ENCODE measurements at regions not wholly inside any gene's neighbourhood (a gene's known extent, or its start where the extent isn't known, plus 50 kb on each side); places are given as distances from the start of the nearest gene placed in this dataset.

DNA sequence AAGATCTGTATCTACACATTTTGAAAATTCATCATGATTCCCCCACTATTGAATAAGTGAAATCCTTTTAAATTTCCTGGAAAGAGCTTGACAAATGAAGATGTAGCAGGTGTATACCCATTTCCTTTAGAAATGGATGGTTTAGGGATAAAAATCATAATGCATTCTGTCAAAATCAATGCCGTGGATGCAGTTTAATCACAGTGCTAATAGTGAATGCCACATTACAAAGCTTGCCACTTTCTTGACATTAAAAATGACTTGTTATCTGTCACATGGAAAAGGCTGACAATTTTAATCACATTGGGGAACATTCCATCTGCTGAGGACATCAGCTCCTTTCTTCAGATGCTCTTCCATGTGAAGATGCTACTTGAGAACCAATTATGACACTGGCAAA is 229.6 kb downstream of the GPAM start:
- no peak overlapping the region for H3K4me3 ChIP-seq
- no peak overlapping the region for H3K27ac ChIP-seq
- no peaks in the 10 kb centered on the region for H3K4me1 ChIP-seq (ENCODE audit: low read depth)
- no peaks in the 10 kb centered on the region for H3K9me3 ChIP-seq (ENCODE audit: low read depth)
- no peaks in the 10 kb centered on the region for H3K36me3 ChIP-seq
- H3K27me3 ChIP-seq, result no peaks in the 10 kb centered on the region
- DNase-seq (ENCODE audit: low read depth in 1 of 2, low spot score in 1 of 2), result no peak
- TF ChIP-seq, protein P1, sequence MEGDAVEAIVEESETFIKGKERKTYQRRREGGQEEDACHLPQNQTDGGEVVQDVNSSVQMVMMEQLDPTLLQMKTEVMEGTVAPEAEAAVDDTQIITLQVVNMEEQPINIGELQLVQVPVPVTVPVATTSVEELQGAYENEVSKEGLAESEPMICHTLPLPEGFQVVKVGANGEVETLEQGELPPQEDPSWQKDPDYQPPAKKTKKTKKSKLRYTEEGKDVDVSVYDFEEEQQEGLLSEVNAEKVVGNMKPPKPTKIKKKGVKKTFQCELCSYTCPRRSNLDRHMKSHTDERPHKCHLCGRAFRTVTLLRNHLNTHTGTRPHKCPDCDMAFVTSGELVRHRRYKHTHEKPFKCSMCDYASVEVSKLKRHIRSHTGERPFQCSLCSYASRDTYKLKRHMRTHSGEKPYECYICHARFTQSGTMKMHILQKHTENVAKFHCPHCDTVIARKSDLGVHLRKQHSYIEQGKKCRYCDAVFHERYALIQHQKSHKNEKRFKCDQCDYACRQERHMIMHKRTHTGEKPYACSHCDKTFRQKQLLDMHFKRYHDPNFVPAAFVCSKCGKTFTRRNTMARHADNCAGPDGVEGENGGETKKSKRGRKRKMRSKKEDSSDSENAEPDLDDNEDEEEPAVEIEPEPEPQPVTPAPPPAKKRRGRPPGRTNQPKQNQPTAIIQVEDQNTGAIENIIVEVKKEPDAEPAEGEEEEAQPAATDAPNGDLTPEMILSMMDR (IDR thresholded peaks at IDR 0.05; ENCODE audit: low read depth, low read length), result no peak

DNA sequence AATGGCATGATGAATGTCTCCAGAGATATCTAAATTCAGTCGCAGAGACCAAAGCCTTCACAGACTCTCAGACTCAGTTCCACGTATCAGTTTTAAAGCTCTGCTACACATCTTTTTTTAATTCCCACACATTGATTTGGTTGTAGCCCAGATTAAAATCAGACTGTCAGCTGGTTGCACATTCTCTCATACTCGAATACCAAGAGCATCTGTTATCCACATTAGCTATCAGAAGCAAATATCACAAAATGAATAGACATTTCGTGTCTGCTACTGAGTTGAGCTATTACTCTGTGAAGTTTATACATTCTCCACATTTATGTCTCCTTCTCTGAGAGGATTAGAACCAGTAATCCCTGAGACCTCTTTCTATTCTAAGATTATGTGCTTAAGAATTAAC is 229.2 kb downstream of the GPAM start:
- Histone ChIP-seq H3K27ac (no peak overlapping the region), H3K36me3 (no peaks in the 10 kb centered on the region), H3K27me3 (no peaks in the 10 kb centered on the region), H3K4me3 (no peak overlapping the region), H3K4me1 (ENCODE audit: low read depth) (no peaks in the 10 kb centered on the region), H3K9me3 (ENCODE audit: low read depth) (no peaks in the 10 kb centered on the region)
- TF ChIP-seq, protein P1 (IDR thresholded peaks at IDR 0.05; ENCODE audit: low read depth, low read length), result no peak
- no peak for DNase-seq (ENCODE audit: low read depth in 1 of 2, low spot score in 1 of 2)

DNA sequence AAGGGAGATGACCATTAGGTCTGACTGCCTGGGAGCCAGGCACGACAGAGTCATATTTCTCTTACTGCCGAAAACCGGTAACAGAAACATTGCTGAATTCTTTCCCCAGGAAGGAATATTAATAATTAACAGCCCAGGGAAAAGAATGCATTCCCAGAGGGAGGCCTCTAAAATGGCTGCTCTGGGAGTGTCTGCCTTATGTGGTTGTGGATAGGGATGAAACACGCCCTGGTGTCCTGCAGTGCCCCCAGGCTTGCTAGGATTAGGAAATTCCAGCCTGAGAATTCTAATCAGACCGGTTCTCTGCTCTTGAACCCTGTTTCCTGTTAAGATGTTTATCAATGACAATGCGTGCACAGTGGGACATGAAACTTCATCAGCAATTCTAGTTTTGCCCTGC is 226.7 kb downstream of the GPAM start:
- Histone ChIP-seq H3K27me3 (no peaks in the 10 kb centered on the region), H3K27ac (no peak overlapping the region), H3K36me3 (no peaks in the 10 kb centered on the region), H3K4me1 (ENCODE audit: low read depth) (no peaks in the 10 kb centered on the region), H3K9me3 (ENCODE audit: low read depth) (no peaks in the 10 kb centered on the region), H3K4me3 (no peak overlapping the region)
- DNase-seq (ENCODE audit: low read depth in 1 of 2, low spot score in 1 of 2), result no peak
- TF ChIP-seq, protein P1 (IDR thresholded peaks at IDR 0.05; ENCODE audit: low read depth, low read length), result no peak

DNA sequence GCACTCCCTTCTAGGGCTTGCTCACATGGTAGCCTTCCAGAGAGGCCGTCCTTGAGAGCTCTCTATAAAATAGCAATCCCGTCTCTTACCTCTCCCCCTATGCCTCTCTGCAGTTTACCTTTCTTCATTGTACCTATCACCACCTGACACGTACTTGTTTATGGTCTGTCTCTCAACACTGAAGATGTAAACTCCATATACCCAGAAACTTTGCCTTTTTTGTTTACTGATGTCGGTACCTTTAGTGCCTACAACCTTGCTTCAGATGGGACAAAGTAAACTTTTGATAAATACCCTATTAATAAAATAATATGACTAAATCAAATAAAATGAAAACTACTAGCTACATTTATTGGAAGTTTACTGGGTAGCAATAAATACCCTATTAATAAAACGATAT is 220.6 kb downstream of the GPAM start:
- H3K36me3 ChIP-seq, result no peaks in the 10 kb centered on the region
- H3K27ac ChIP-seq, result no peak overlapping the region
- H3K4me1 ChIP-seq (ENCODE audit: low read depth), result no peaks in the 10 kb centered on the region
- no peaks in the 10 kb centered on the region for H3K9me3 ChIP-seq (ENCODE audit: low read depth)
- no peaks in the 10 kb centered on the region for H3K27me3 ChIP-seq
- no peak overlapping the region for H3K4me3 ChIP-seq
- TF ChIP-seq, protein P1 (IDR thresholded peaks at IDR 0.05; ENCODE audit: low read depth, low read length), result no peak
- no peak for DNase-seq (ENCODE audit: low read depth in 1 of 2, low spot score in 1 of 2)

DNA sequence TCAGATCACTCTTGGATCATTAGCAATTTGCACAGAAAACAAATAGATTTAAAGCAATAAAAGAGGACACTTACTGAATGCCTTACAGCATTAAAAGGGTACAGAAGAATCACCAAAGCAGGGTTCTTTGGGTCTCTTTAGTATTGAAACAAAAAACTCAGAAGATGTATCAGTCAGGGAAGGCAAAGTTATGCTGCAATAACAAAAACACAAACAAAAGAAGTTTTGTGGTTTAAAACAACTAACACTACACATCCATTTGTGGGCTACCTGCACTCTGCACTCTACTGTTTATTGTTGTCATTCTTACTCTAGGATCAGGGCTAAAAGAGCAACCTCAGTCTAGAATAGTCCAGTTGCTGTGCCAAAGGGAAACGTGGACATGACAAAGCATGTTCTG is 216.4 kb downstream of the GPAM start:
- Histone ChIP-seq H3K9me3 (ENCODE audit: low read depth) (no peaks in the 10 kb centered on the region), H3K27me3 (no peaks in the 10 kb centered on the region), H3K36me3 (no peaks in the 10 kb centered on the region), H3K27ac (no peak overlapping the region), H3K4me1 (ENCODE audit: low read depth) (no peaks in the 10 kb centered on the region), H3K4me3 (no peak overlapping the region)
- TF ChIP-seq, protein P1 (IDR thresholded peaks at IDR 0.05; ENCODE audit: low read depth, low read length), result no peak
- no peak for DNase-seq (ENCODE audit: low read depth in 1 of 2, low spot score in 1 of 2)

DNA sequence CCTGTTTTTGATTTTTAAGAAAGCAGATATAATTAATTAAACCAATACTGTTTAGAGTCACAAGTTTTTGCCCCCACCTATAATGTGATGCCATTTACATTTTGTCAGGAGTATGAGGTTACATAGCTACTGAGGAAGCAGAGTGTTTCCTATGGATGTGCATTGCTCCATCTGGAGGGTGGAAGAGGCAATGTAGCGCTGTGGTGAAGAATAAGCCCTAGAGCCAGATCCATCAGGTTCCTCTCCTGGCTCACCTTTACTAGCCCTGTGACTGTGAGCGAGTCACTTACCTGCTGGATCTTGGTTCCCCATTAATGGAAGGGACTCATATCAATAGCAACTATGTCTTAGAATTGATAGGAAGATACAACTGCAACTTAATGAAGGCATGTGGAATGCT is 216.0 kb downstream of the GPAM start:
- no peak for DNase-seq (ENCODE audit: low read depth in 1 of 2, low spot score in 1 of 2)
- TF ChIP-seq, protein P1 (IDR thresholded peaks at IDR 0.05; ENCODE audit: low read depth, low read length), result no peak
- Histone ChIP-seq H3K36me3 (no peaks in the 10 kb centered on the region), H3K27ac (no peak overlapping the region), H3K9me3 (ENCODE audit: low read depth) (no peaks in the 10 kb centered on the region), H3K4me3 (no peak overlapping the region), H3K4me1 (ENCODE audit: low read depth) (no peaks in the 10 kb centered on the region), H3K27me3 (no peaks in the 10 kb centered on the region)

All from cardiac muscle cell (in vitro differentiated cells and primary cell).